ENCODE measurements at regions not wholly inside any gene's neighbourhood (a gene's known extent, or its start where the extent isn't known, plus 50 kb on each side); places are given as distances from the start of the nearest gene placed in this dataset.

- TF ChIP-seq, protein P1, sequence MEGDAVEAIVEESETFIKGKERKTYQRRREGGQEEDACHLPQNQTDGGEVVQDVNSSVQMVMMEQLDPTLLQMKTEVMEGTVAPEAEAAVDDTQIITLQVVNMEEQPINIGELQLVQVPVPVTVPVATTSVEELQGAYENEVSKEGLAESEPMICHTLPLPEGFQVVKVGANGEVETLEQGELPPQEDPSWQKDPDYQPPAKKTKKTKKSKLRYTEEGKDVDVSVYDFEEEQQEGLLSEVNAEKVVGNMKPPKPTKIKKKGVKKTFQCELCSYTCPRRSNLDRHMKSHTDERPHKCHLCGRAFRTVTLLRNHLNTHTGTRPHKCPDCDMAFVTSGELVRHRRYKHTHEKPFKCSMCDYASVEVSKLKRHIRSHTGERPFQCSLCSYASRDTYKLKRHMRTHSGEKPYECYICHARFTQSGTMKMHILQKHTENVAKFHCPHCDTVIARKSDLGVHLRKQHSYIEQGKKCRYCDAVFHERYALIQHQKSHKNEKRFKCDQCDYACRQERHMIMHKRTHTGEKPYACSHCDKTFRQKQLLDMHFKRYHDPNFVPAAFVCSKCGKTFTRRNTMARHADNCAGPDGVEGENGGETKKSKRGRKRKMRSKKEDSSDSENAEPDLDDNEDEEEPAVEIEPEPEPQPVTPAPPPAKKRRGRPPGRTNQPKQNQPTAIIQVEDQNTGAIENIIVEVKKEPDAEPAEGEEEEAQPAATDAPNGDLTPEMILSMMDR (IDR thresholded peaks at IDR 0.05 in 2 of 3, conservative IDR thresholded peaks at IDR 0.05 in 1 of 3; ENCODE audit: borderline replicate concordance in 1 of 3, insufficient read depth in 1 of 3, low read depth in 2 of 3, low read length in 2 of 3) = no peak
- TF ChIP-seq POLR2A (IDR thresholded peaks at IDR 0.05; ENCODE audit: borderline replicate concordance, extremely low read depth, insufficient read depth, insufficient read length) (no peak), EZH2phosphoT487 (IDR thresholded peaks at IDR 0.05; ENCODE audit: borderline replicate concordance) (no peak), TCF7L2 (IDR thresholded peaks at IDR 0.05; ENCODE audit: borderline replicate concordance, extremely low read depth, insufficient read depth, insufficient read length) (no peak), EZH2 (IDR thresholded peaks at IDR 0.05) (no peak), EGR1 (IDR thresholded peaks at IDR 0.05; ENCODE audit: low read depth) (no peak), ZNF274 (IDR thresholded peaks at IDR 0.05; ENCODE audit: low read depth, low read length) (no peak), YY1 (IDR thresholded peaks at IDR 0.05; ENCODE audit: extremely low read depth, insufficient replicate concordance, low read depth, low read length) (no peak), CEBPB (IDR thresholded peaks at IDR 0.05; ENCODE audit: low read depth) (no peak), ATF3 (IDR thresholded peaks at IDR 0.05) (no peak)
- TF ChIP-seq, protein P2, sequence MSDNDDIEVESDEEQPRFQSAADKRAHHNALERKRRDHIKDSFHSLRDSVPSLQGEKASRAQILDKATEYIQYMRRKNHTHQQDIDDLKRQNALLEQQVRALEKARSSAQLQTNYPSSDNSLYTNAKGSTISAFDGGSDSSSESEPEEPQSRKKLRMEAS (IDR thresholded peaks at IDR 0.05) = no peak
Observed at GRCh38 chr2:192876698-192877097, 682.0 kb upstream of the TMEFF2 start.

Measured in HCT116 (cell line).